ENCODE measurements at regions not wholly inside any gene's neighbourhood (a gene's known extent, or its start where the extent isn't known, plus 50 kb on each side); places are given as distances from the start of the nearest gene placed in this dataset.

GRCh38 chr2:144681389-144681788 lies 161.5 kb upstream of the ZEB2 start:
- Mint-ChIP-seq H3K36me3 (ENCODE audit: low read depth) (no peaks in the 10 kb centered on the region), H3K4me1 (peaks cover 10% of the 10 kb centered on the region; the same call in 2 of the 3 replicates), H3K4me3 (no peak overlapping the region), H3K27ac (no peak overlapping the region), H3K27me3 (ENCODE audit: insufficient read depth, low read depth, poor library complexity) (no peaks in the 10 kb centered on the region), H3K9me3 (no peaks in the 10 kb centered on the region)
- H3K4me3 ChIP-seq = no peak overlapping the region
- H3K27ac ChIP-seq (ENCODE audit: low read depth) = no peak overlapping the region
- no peaks in the 10 kb centered on the region for H3K36me3 ChIP-seq (ENCODE audit: insufficient read depth)
- no peaks in the 10 kb centered on the region for H3K27me3 ChIP-seq (ENCODE audit: insufficient read depth)
- no peaks in the 10 kb centered on the region for H3K9me2 ChIP-seq (ENCODE audit: insufficient read depth)
- no peak overlapping the region for H3K4me2 ChIP-seq
- no peak for ATAC-seq
- H3F3A ChIP-seq (replicated peaks; ENCODE audit: low read depth) = no peaks in the 10 kb centered on the region
- H3K4me1 ChIP-seq (ENCODE audit: insufficient read depth) = no peaks in the 10 kb centered on the region
- DNase-seq (ENCODE audit: low spot score) = no peak
- no peak overlapping the region for H2AFZ ChIP-seq
- H3K79me2 ChIP-seq (replicated peaks; ENCODE audit: insufficient read depth) = no peaks in the 10 kb centered on the region
- TF ChIP-seq CTCF (conservative IDR thresholded peaks at IDR 0.05; ENCODE audit: low read depth in 2 of 2) = no peak
- TF ChIP-seq POLR2AphosphoS5 (IDR thresholded peaks at IDR 0.05; ENCODE audit: low read depth) = no peak
- TF ChIP-seq ZNF462 (CRISPR knock-in tag; IDR thresholded peaks at IDR 0.05) = no peak
- no peak for TF ChIP-seq NANOG (IDR thresholded peaks at IDR 0.05; ENCODE audit: borderline replicate concordance)
- TF ChIP-seq JUNB (IDR thresholded peaks at IDR 0.05; ENCODE audit: unreplicated experiment) = no peak
- no peak for TF ChIP-seq EZH2phosphoT487 (IDR thresholded peaks at IDR 0.05; ENCODE audit: unreplicated experiment)
- TF ChIP-seq REST (IDR thresholded peaks at IDR 0.05; ENCODE audit: unreplicated experiment) = no peak
- TF ChIP-seq ZNF114 (CRISPR knock-in tag; IDR thresholded peaks at IDR 0.05) = no peak
- no peak for TF ChIP-seq CREB1 (CRISPR knock-in tag; IDR thresholded peaks at IDR 0.05; ENCODE audit: low read depth)
- no peak for TF ChIP-seq EZH2 (IDR thresholded peaks at IDR 0.05; ENCODE audit: low read depth, unreplicated experiment)
- no peak for TF ChIP-seq ETS1 (IDR thresholded peaks at IDR 0.05)
- no peak for TF ChIP-seq ZNF331 (CRISPR knock-in tag; IDR thresholded peaks at IDR 0.05; ENCODE audit: low read depth)
- TF ChIP-seq STAT1 (IDR thresholded peaks at IDR 0.05; ENCODE audit: unreplicated experiment) = no peak
- no peaks in the 10 kb centered on the region for H4K20me1 ChIP-seq (replicated peaks; ENCODE audit: insufficient read depth)

Measured in GM23338 (cell line).